NCI-H446 (cell line): ENCODE measurements at regions not wholly inside any gene's neighbourhood (a gene's known extent, or its start where the extent isn't known, plus 50 kb on each side); places are given as distances from the start of the nearest gene placed in this dataset.
"Not testable (repeated sequence)": the region's sequence is repeated elsewhere in the genome, so short reads cannot be mapped to it uniquely, and the experiment has no call there.

ENCODE experiments used
- DNase-seq, 2 experiments: peaks; one replicate each; lab custom pipeline; 2025; lab: John Stamatoyannopoulos, UW

DNA sequence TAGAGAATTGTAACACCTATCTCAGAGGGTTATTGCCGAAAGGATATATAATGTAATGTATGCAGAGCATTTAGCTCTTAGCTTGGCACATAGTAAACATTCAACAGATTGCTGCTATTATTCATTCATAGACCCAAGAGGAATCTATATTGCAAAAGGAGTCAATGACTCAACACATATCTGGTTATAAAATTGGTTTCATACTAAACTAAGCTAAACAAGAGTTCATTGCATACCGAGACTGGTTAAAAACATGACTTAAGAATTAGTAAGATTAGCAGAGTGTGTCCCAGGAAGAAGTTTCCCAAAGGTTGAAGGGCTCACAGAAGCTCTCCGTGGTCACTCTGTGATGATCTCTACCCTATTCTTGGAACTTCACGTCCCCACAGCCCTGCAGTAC lies 339.6 kb upstream of the CCNH start:
- no peak for DNase-seq

DNA sequence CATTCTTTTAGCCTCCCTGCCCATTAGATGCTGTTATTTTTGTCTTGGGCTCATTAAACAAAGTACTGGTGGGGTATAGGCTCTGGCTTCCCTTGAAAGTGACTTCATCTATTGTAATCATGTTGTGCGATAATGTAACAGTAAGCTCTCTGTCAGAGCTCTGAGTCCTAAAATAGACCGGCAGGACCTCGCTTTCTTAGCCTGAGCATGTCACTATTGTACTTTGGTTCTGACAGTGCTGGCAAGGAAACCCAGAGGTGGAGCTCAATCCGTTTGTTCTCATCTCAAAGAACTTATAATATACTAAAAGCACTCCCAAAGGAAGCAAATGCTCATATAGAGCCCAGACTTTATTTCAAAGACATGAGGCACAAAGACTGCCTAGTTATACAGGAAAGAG lies 339.1 kb upstream of the CCNH start:
- no peak for DNase-seq

DNA sequence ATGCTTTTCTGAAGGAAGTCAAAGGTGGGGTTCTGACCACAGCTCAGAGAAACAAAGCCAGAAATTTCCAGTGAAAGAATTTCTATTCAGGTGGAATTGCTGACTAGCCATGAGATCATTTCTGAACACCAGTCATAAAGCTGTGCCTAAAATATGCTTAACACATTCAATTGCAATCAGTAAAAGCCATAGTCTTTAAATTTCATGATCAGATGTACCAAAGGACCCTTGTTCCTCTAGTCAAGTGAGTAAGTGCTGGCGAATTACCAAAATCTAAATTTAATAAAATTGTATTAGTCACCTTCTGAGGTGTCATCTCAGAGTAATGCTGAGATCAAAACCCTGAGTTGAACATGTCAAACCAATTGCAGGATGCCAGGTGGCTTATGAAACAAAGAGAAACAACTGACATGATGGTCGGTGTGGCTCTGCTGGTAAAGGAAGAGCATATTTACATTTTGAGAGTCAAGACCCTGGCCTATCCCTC lies 334.2 kb upstream of the CCNH start:
- DNase-seq, result no peak

DNA sequence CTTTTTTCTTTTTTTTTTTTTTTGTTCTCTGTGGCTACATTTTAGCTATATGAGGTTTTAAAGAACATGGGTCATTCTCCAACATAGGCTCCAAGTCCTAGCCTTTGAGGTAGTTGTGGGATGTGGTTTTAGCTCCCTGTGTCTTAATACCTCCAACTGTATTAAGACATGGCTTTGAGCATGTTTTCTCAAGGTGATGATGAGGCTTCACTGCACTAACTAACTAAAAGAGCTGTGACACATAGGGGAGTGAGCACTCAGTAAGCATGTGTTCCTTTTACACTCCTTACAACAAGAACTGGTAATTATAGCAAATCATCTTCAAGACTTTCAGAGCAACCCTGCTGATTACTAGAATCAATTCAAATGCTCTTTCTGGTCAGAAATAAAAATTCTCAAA lies 333.6 kb upstream of the CCNH start:
- DNase-seq, result no peak

DNA sequence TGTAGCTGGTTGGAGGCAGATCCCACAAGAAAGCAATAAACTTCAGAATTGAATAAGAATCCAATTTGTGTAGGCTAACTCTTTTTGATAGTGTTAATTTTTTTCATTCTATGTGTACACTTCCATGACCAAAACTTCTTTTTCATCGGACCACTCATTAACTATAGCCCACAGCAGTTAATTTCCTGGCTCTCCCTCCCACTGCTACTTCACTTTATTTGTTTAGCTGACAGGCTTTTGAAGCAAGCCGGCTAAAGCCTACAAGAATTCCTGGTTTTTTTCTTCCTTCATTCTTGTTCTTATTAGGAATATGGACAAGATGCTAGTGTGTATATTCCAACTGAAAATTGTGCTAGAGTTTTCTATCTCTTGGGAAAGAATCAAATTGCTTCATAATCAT lies 329.2 kb upstream of the CCNH start:
- no peak for DNase-seq

DNA sequence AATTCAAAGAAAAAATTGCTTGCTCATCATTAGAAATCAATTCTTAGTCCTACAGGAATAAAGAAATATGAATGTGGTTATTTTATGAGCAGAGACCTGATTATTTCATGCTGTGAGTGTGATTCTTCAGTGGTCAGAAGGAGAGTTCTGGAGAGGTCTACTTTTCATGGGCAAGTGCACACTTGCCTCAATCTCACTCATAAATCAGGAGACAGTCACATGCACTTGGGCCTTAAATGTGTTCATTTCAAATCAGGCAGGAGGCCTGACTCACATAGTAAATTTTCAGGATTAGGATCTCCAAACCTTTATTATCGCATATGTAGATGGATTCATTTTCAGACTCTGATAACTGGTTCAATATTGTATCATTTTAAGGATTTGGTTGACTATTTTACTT lies 323.2 kb upstream of the CCNH start:
- DNase-seq, result no peak

DNA sequence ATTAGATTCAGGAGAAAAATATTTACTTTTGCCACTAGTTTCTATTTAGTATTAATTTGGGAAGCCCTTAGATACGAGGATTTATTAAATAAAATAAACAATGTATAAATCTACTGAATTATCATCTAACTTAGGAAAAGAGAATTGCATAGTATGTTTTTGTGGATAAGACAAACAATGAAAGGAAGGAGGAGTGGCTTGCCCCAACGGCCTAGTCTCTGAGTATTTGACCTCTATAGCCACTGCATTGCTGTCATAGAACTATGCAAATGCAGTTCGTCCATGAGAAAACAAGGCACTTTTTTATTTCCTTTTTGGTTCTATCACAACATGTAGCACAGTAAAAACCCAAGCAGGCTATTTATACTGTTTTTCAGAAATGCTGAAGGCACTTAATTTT lies 321.2 kb upstream of the CCNH start:
- DNase-seq, result no peak

DNA sequence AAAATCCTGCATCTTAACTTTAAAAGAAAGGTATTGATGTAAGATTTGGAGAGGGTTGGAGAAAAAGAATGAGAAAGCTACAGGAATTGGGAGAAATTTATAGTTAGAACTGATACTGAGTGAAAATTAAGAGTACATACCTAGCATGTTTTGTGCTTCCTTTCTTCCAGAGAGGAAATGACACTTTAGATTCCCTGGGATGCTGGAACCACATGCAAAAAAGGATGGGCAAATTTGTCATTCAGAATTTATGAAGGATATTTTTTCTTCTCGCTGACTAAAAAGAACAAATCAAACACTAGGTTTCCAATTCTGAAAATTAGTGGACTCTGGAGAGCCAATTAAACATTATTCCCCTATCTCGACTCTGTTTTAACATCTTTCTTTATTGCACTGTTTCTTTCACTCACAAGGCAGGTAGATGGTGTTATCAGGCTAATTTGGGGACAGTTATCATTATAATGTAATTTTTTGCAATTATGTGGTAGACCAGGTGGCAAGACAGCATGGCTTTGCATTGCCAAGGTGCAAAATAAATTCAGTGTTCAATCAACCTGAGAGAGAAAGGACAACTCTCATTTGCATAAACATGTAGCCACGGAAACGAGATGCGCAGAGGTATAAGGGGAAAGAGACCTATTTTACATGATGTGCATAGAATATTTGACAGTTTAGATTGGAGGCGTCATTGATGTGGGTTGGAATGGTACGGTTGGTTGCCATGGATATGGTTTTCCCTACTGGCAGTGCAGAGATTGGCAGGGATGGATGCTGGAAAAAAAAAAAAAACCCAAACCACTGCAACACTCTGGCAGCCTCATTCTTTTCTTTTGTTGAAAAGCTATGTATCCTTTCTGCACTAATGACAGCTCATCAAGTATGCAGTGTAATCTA lies 320.4 kb upstream of the CCNH start:
- DNase-seq, result no peak

DNA sequence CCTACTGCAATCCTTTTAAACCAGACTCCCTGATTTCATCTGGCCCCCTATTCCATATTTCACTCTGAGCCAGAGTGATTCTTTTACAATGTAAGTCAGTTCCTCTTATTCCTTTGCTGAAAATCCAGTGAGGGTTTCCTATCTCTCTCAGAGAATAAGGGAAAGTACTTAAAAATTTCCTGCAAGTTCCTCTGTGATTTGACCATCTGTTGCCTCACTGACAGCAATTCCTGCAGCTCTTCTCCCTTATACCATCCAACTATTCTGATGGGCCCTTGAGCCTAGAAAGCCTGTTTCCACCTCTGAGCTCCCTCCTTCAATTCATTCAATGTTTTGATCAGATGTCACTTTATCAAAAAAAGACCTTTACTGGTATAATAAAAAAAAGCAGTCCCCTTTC lies 317.1 kb upstream of the CCNH start:
- peak in 1 of 2 experiments; percentile 31 for DNase-seq

DNA sequence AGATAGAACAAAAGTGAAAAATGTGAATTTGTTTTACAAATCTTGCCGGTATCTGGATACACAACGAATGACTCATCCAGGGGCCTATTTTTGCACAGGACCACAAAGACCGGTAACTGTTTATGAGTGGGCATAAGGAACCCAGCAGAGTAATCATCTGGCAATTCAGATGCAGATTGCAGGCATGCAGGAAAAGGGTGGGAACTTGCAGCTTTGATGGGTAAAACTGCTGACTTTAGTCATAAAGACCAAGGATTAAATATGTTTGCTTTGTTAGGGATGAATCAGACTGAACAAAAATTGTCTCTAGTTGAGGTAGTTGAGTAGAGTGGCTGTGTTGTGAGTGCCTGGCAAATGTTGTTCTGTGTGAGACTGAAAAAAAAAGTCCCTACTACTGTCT lies 309.6 kb upstream of the CCNH start:
- DNase-seq, result no peak

DNA sequence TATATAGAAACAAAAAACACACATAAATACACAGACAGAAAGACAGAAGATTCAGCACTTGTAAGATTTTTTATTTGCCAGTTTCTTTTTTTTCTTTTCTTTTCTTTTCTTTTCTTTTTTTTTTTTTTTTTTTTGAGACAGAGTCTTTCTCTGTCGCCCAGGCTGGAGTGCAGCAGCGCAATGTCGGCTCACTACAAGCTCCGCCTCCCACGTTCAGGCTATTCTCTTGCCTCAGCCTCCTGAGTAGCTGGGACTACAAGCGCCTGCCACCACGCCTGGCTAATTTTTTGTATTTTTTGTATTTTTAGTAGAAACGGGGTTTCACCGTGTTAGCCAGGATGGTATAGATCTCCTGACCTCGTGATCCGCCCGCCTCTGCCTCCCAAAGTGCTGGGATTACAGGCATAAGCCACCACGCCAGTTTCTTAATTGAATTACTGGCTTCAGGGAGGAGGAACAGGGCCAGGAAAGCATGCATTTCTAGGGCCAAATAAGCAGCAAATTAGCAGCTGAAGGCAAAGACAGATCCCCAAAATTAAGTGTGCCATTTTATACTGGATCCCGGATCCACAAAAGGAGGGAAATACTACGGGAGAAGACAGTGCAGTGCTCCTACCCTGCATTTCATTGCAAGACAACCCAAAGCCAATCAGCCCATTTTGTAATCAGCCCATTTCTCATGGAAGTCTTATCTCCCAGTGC lies 305.6 kb upstream of the CCNH start:
- DNase-seq, result not testable (repeated sequence)

DNA sequence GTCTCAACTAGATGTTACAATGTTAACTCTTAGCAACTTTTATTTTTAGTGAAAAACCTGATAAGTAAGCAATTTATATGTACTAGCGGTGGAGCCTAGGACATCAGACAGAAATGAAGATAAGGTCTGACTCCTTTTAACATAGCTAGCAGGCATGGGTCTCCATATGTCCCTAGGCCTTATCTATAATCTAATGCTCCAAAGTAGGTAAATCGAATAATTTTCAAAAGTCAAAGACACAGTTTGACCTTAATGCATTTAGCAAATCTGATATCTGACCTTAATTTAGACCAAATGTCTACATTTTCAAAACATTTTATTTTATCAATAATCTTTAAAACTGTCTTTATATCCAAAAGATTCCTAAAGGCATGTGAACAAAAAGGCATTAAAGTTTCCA lies 305.0 kb upstream of the CCNH start:
- no peak for DNase-seq

DNA sequence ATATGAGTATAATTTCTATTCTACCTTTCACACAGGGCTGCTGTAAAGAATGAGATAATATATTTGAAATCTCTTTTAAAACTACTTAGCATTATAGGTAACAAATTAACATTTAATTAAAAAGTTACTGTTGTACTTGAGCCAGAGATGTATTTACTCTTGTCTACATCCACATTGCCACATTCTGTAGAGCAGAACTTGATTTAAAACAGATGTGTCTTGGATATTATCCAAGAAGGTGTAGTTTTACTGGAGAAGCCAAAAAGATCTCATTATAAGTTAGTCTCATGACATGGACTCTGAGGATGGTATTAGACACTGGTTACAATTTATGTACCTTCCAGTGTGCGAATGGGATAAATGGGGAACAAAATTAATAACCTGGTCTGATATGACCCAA lies 293.1 kb upstream of the CCNH start:
- DNase-seq, result peak in 1 of 2 experiments; percentile 30

DNA sequence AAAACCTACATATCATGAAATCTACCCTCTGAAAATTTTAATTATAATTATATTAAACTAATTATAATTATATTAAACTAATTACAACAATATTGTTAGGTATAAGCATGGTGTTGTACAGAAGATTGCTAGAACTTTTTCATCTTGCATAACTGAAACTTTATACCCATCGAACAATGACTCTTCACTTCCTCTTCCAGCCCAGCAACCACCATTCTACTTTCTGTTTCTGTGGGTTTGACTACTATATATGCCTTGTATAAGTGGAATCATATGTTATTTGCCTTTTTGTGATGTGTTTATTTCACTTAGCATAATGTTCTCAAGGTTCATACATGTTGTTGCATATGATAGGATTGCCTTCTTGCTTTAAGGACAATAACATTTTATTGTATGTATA lies 274.2 kb upstream of the CCNH start:
- no peak for DNase-seq

DNA sequence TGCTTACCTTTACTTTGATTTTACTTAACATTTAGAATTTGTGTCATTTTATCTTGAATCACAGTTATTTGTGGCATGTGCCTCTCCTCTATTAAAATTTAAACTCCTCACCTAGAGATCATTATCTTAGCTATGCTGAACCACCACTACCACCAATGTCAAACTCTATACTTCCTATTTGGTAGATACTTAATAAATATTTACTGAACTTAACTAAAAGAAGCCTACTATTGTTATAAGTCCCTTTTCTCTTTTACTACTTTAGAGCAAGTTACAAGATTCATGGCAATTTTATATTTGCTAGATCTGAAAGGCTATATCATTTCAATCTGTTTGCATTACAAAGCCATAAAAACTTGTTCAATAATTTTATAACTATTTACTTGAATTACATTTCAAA lies 273.3 kb upstream of the CCNH start:
- DNase-seq, result no peak

DNA sequence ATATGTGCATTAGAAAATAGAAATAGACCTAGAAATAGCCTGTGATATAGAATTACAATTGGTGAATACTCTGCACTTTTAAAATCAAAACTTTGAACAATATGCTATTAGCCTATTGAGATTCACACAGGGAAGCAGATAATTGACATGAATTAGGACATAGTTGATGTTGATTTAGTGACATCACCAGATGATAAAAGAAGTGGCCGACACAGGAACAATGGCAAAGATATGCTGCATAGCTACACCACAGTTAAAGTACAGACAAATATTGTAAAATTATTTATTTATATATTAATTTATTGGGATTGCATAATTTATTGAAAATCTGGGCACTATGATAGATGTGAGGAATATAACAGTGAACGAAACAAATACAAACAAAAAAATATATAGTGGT lies 261.5 kb upstream of the CCNH start:
- no peak for DNase-seq

DNA sequence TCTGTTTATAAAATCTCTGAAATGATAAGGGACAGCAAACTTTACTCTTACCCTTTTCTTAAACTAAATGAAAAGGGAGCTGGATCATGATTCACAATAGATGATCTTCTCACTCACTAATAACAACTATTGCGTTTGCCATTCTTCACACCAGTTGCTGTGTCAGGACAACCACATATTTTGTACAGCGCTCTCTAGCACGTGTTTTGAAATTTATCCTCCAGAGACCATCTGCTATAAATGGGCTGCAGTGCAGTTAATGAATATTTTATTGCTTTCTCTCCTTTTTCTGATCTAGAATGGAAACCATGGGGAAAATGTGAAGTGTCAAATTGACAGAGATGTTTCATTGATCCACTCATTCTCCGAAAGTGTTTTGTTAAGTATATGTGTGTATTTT lies 258.4 kb upstream of the CCNH start:
- DNase-seq, result no peak

DNA sequence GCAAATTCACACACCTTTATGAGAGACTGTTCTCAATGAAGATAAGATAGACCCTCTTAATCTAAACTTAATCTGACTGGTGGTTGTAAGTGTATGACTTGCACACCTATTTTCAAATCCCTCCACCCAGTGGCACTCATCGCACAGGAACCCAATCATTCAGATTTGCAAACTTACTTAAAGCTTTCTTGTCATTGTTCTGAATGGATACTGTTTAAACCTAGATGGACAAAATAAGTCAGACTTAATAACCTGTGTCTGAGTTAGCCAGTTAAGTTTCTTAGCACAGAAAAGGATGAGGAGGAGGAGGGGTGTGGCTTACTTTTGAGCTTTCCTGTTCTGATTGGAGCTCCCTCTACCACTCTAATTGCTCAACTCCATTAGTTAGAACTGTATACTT lies 252.4 kb upstream of the CCNH start:
- no peak for DNase-seq

DNA sequence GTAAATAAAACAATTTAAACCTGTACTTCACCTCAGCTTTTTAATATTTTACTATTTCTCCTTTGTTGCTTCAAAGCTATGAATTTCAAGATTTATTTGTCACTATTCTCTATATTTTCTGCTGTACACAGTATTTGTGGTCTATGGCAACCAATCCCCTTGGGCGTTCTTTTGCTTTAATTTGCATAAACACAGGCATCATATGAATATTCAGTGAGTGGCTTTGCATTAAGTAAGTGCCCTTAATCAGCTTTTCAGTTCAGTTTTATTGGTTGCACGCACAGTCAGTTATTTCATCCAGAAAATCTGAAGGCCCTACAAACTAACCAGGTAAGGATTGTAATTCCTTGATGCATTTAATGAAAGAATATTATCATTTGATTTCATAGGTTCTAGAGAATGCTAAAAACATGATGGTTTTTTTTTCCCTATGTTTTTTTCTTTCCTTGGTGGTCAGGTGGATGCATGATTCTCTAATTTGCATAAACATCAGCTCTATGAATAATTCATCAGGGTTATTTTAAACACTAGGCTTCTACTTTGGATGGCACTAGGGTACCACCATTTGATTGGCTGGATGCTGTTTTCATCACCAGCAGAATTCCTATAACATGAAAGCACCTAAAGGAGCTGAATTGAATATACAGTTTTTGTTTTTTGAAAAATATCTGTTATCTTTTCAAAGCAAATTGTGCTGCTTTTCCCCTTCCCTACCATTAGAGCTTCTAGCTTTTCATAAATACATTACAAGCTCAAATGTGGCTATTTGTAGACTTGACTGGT lies 249.2 kb upstream of the CCNH start:
- no peak for DNase-seq

DNA sequence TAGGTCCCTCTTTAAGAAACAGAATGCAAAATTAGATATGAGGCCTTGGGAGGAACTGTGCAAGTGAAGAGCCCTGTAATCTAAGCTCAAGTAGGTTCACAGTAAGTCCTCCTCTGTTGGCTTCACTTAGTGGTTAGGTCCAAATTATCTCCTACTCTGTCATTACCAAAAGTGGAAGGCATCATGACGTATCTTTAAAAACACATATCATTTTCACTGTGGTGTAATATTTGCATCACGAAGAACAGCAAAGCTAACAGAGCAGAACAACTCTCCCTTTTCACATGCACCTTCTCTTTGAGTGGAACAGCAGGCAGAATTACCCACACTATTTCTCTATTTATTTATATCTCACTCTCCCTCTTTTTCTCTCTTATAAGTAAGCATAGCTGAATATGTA lies 240.5 kb upstream of the CCNH start:
- no peak for DNase-seq

DNA sequence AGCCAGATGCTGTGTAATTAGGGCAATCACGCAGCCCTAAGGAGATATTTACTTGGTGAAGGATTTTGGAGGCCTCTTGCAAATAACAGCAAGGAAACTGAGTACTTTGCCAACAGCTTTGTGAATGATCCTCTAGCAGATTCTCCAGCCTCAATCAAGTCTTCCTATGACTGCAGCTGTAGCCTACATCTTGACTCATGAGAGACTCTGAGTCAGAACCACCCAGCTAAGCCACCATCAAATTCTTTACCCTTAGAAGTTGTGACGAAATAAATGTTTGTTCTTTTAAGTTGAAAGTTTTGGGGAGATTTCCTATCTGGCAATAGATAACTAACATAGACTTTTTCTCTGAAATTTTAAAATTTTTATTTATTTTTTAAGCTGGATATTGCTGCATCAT lies 237.6 kb upstream of the CCNH start:
- DNase-seq, result peak; percentile 1 to 61

DNA sequence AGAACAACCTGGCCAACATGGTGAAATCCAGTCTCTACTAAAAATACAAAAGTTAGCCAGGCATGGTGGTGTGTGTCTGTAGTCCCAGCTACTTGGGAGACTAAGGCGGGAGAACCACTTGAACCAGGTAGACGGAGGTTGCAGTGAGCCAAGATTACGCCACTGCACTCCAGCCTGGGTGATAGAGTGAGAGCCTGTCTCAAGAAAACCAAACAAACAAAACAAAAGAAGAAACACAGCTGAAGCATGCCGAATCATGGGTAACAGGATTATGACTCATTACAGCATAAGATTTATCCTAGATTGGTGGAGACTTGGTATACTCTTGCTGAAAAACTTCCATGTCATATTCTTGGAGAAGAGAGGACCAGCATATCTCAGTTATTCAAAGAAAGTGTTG lies 236.7 kb upstream of the CCNH start:
- no peak for DNase-seq

DNA sequence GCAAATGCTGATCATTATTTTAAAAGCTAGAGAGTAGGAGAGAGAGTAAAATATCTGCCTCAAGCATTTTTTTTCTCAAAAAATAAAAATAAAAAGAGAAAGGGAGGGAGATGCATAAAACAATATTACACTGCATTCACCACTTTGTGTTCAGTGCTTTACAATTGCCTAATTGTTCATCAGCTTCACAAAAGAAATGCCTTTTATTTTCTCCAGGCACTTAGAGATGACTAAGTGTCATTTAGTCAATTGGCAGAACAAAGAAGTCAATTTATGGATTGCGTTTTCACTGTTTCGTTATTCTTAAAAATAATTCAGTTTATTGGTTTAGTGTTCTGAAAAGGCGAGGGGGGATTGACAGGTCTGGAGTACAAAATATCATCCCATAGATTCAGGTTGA lies 232.5 kb upstream of the CCNH start:
- no peak for DNase-seq
